ENCODE measurements at regions not wholly inside any gene's neighbourhood (a gene's known extent, or its start where the extent isn't known, plus 50 kb on each side); places are given as distances from the start of the nearest gene placed in this dataset.
"Not testable (repeated sequence)": the region's sequence is repeated elsewhere in the genome, so short reads cannot be mapped to it uniquely, and the experiment has no call there.

DNA sequence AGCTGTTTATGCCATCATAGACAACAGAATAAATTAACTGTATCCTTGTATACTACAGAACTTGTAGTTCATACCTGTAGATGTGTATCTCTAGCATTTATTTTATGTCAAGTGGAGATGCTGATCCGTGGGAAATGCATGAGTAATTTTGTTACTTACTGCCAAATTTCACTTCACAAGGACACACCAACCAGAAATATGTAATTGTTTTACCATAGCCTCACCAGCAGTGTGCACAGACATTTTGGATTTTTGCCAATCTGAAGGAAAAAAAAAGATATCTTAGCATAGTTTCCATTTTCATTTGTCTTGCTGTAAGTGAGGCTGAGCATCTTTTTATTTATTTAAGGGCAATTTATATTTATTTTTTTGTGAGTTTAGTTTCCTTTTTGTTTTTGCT lies 265.1 kb upstream of the OSR1 start:
- no peak for TF ChIP-seq CTCF (IDR thresholded peaks at IDR 0.05; ENCODE audit: insufficient read depth, low read length)
- H3K4me3 ChIP-seq (ENCODE audit: low read depth, low read length) = no peak overlapping the region
- peak; percentile 93 for DNase-seq (ENCODE audit: low read depth)

DNA sequence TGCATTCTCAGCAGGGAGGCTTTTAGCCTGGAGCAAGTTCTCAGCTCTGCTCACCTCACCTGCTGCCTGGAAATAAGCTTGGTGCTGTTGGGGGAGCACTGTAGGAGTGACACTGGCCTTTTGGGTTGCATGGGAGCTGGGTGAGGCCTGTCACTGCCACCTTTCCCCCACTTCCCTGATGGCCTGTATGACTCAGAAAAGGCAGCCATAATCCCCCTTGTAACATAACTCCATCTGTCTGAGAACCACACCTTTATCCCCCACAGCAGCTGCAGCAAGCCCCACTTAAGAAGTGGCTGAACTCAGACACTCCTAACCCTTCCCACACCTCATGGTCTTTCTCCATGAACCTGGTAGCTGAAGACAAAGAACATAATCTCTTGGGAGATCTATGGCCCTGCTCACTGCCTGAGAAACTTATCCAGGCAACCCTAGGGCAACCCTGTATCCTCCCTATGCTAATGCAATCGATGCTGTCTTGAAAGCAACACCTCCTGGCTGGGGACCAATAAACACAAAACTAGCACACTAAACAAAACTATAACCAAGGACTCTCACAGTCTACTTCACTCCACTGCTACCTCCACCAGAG lies 258.9 kb upstream of the OSR1 start:
- no peak for DNase-seq (ENCODE audit: low read depth)
- TF ChIP-seq CTCF (IDR thresholded peaks at IDR 0.05; ENCODE audit: insufficient read depth, low read length) = no peak
- no peak overlapping the region for H3K4me3 ChIP-seq (ENCODE audit: low read depth, low read length)

DNA sequence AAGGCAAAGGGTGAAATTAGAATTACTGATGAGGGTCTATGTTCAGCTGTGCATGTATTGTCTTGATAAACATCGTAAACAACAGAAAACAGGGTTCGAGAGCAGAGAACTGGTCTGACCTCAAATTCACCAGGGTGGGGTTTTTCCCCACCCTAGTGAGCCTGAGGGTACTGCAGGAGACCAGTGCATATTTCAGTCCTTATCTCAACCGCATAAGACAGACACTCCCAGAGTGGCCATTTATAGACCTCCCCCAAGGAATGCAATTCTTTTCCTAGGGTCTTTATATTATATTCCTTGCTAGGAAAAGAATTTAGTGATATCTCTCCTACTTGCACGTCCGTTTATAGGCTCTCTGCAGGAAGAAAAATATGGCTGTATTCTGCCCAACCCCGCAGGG lies 257.0 kb upstream of the OSR1 start:
- H3K4me3 ChIP-seq (ENCODE audit: low read depth, low read length); DNase-seq (ENCODE audit: low read depth): not testable (repeated sequence)

DNA sequence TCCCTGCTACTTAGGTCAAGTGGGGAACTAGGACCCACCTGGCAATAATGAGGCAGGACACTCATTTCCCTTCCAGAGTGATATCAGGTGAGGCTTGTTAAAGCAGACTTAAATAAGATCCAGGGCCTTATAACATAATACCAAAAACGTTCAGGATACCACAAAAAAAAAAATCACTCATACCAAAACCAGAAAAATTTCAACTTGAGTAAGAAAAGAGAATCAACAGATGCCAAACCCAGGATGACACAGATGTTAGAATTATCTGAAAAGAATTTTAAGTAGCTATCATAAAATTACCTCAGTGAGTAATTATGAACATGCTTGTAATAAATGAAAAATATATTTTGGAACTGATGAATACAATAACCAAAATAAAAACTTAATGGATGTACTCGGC lies 255.6 kb upstream of the OSR1 start:
- DNase-seq (ENCODE audit: low read depth) = peak; percentile 36
- H3K4me3 ChIP-seq (ENCODE audit: low read depth, low read length) = no peak overlapping the region
- TF ChIP-seq CTCF (IDR thresholded peaks at IDR 0.05; ENCODE audit: insufficient read depth, low read length) = no peak

DNA sequence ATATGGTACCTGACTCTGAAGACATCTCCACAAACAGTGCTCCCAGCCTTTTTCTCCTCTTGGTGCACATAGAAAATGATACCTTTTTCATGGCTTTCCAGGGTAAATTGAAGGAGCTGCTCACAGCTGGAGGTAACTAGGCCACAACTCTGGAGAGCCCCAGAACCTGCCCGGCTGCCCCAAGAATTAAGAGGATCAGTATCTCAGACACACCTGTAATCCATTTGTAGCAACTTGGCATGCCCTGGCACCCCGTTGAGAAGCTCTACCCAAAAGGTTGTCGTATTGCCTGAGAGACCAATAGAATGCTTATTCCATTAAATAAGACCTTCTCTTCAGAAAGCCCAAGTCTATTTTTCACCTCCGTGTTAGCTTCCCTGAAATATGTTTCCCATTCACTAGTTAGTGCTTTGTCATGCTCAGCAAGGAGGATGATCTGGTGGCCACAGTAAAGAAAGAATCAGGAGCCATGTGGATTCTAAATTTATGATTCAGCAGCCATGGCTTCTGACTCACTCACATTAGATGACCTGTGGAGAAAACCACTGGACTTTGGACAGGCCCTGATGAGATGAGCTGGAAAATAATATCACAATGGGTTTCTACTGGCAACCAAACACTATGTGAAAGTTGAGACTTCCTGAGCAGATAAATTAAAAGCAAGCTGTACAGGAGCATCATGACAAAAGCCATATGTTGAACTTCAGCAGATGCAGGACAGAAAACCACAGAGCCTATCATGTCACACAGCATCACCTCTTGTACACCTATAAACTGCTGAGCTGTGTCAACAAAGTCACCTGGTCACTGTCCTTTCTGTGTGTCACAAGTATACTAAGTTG lies 253.3 kb upstream of the OSR1 start:
- no peak overlapping the region for H3K4me3 ChIP-seq (ENCODE audit: low read depth, low read length)
- peak; percentile 96 for DNase-seq (ENCODE audit: low read depth)
- TF ChIP-seq CTCF (IDR thresholded peaks at IDR 0.05; ENCODE audit: insufficient read depth, low read length) = no peak

DNA sequence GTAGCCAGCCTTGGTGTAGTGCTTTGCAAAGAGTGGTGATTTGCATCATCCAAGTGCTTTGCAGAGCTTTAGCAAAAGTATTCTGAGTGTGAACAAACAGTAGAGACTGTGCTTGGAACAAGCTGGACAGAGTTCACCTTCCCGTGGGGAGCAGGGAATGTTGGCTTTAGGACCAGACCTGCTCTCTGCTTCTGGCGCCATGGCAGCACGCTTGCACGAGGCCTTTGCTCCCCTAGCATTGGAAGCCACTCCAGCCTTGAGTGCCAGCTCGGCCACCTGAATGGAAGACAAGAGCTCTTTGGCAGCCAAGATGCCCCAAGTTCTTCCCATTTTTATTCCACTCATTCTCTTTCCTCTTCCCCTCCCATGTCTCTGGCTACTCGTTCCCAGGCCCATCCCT lies 250.8 kb upstream of the OSR1 start:
- DNase-seq (ENCODE audit: low read depth) = peak; percentile 9
- no peak overlapping the region for H3K4me3 ChIP-seq (ENCODE audit: low read depth, low read length)
- no peak for TF ChIP-seq CTCF (IDR thresholded peaks at IDR 0.05; ENCODE audit: insufficient read depth, low read length)

DNA sequence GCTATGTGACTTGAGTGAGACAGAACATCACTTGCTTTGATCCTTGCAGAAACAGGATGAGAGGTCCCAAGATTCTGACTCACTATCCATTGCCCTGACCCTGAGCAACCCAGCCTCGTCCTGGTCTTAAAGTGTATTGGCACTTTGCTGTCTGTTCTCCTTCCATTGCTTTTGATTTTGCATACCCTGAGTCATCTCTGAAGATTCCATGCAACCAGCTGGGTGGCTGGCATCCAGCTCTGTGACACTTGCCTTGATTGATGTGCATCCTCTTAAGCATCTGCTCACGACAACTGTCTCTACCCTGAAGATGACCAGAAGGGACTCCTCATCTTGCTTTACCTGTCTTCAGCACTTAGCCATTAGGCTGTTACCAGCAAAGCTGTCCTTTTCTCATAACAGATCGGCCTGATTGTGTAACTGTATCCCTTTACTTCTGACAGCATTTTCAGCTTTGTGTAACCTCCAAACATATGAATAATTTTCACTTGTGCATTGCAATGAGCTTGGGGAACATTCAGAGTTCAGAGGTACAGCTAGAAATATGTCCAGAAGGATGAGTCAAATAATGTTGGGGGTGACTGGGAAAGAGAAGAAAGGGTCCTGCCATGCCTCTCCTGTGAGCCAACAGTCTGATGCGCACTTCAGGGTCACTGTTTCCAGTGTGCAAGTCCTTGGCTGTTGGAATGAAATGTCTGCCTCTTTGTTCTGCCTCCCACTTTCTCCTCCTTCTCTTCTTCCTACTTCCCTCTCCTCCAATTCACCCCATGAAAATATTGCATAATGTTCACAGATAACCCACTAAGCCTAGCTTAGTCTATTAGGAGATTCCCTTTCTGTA lies 249.7 kb upstream of the OSR1 start:
- no peak for TF ChIP-seq CTCF (IDR thresholded peaks at IDR 0.05; ENCODE audit: insufficient read depth, low read length)
- H3K4me3 ChIP-seq (ENCODE audit: low read depth, low read length) = no peak overlapping the region
- peak; percentile 87 for DNase-seq (ENCODE audit: low read depth)

Data from fibroblast of the aortic adventitia (primary cell).